SK-MEL-5 (cell line): ENCODE measurements at regions not wholly inside any gene's neighbourhood (a gene's known extent, or its start where the extent isn't known, plus 50 kb on each side); places are given as distances from the start of the nearest gene placed in this dataset.

ENCODE experiments used
- DNase-seq: peaks from one replicate; pipeline ENCODE4 v3.0.0-alpha.2; 2016; ENCODE audit warnings: low read depth, low spot score
- in situ Hi-C: cut with HindIII; loops from 2 replicates; pipeline ENCODE4 v1.10.0; 2016; ENCODE audit warnings: low sequenced_read_pairs, high pct_unique_total_duplicates, low pct_unique_long_range_greater_than_20kb

DNA sequence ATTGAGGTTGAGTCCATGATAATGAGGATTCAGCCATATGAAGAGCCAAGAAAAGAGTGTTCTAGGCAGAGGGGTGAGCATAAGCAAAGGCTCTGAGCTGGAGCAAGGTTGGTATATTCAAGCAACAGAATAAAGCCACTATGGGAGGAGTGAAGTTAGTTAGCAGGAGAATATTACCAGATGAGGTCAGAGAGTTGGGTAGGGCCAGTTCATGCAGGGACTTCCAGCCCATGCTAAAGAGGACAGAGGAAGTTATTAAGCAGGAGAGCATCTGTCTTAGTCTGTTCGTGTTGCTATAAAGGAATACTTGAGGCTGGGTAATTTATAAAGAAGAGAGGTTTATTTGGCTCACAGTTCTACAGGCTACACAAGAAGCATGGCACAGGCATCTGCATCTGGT is 57.1 kb upstream of the ATG10 start:
- in situ Hi-C loops = no loop called here
- DNase-seq = no peak

DNA sequence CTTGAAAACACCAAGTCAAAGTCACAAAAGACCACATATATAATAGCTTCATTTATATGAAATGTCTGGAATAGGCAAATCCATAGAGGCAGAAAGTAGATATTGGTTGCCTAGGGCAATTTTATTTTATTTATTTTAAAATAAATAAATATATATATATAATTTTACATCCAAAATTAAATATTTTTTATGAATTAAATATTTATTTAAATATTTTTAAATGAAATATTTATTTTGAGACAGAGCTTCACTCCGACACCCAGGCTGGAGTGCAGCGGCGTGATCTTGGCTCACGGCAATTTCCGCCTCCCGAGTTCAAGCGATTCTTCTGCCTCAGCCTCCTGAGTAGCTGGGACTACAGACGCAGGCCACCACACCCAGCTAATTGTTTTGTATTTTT is 58.9 kb upstream of the ATG10 start:
- in situ Hi-C loops = no loop called here
- no peak for DNase-seq

DNA sequence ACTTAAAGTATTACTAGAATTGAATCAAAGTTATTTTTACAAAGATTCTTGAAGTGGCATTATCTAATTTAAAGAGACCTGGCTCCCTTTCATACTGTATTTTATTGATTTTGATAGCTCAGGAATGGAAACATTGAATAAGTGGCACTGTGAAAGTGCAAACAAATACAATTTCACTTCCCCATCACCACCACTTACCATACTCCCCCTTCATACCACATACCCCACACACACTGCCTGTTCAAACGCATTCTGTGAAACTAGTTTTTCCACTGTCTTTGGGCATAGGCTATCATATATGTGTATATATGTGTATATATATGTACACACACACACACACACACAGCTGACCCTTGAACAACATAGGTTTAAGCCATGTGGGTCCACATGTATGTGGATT is 62.1 kb upstream of the ATG10 start:
- in situ Hi-C loops = no loop called here
- no peak for DNase-seq

DNA sequence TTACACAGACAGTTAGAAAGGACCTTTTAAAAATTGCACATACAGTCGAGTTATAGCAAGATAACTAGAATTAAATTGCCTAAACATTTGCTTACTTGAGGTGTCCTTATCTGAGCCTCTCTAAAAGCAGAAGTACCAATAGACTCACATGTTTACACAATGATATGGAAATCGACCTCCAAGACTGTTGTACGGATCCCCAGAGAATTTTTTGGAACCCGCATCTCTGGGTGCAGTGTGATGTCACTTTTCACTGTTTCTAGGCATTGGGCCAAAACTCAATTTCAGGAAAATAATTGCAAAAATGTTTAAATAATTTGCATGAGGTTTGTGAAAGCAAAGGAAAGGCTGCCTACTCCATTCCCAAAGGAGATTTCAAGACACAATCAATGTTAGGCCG is 63.1 kb upstream of the ATG10 start:
- DNase-seq = no peak
- in situ Hi-C loops = no loop called here

DNA sequence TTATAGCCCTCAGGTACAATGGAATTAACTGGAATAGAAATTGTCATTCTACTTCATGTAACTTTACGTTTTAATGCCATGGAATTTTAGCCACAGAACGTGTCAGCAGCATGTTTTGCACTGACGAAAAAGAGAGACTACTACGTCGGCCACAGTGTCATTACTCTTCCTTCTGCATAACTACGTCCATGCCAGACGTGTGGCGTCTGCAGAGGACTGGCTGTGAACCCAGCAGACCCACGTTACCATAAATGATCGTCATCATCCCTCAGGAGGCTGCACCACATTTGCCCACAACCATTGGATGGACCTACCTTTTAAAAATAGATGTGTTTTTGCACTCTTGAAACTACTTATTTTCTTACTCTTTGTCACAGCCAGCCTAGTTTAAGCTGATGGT is 63.8 kb upstream of the ATG10 start:
- DNase-seq = no peak
- in situ Hi-C loops = no loop called here

DNA sequence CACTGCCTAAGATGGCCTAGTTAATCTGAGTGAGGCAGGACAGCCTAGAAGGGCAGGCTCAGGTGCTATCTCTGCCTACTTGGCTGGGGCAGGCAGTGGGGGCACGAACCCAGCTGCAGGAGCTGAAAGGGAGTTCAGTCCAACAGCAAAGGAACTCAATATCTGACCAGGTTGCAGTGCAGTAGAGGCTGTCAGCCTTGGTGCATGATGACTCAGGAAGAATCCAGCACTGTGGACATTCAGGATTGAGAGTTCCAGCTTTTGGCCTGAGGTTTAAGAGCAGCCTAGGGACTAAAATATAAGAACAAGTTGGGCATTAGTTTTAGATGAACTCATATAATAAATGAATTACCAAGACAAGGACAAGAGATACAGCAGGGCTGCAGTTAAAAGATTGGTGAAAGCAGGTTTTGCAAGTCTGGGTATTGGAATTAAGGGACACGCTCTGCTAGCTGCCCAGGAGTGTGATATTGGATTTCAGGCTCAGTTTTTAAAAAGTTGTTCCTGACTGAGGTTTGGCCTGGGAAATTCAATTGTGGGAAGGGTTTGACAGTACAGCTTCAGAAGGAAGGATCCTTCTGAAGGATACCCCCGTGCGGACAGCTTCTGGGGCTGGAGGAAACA is 64.7 kb upstream of the ATG10 start:
- in situ Hi-C loops = no loop called here

DNA sequence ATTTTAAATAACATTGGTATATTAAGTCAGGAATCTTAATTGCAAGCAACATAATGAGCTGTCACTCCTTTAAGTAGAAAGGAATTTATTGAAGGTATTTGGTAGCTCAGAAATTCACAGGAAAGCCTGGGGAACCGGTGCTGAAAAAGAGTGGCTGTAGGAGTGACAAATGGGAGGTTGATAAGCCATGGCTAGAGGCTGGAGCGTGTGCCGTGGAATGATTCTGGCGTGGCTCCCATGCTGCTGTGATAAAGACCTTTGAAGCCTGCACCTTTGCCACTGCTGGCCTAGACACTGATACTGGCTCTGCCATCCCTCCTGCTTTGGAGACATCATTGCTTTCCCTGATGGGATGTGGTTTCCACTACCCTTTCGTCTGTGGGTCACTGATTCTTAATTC is 65.7 kb upstream of the ATG10 start:
- in situ Hi-C loops = no loop called here

More for the DNA sequence above, 64.7 kb upstream of the ATG10 start:
- no peak for DNase-seq

DNA sequence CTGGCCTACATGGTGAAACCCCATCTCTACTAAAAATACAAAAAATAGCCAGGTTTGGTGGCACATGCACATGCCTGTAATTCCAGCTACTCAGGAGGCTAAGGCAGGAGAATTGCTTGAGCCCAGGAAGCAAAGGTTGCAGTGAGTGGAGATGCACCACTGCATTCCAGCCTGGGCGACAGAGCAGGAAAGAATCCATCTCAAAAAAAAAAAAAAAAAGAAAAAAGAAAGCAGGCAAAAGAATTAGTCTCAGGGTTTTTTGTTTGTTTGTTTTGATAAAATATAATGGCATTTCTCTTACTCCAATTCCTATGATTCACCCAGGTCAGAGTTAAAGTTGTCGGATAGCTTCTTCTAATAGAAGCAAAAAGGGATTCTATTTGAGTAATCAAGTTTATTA is 67.0 kb upstream of the ATG10 start:
- no peak for DNase-seq
- in situ Hi-C loops = no loop called here

More for the DNA sequence above, 65.7 kb upstream of the ATG10 start:
- DNase-seq = no peak

DNA sequence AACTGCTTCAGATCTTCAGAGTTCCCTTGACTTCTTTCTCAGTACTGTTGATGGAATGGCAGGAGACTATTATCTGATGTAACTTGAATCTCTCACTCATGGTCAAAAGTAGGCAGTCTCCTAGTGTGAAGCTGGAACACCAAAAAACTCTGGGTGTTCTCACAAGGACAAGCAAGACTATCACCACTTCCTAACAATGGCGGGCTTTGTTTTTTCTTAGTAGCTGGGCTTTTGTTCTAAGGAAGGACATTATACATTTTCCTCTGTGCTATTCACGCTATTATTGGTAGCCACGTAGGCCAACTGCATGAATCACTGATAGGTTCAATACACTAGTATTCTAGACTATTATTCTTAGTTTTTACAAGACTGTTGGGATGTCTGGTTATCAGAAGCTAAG is 67.7 kb upstream of the ATG10 start:
- in situ Hi-C loops = no loop called here
- peak; percentile 67 for DNase-seq

DNA sequence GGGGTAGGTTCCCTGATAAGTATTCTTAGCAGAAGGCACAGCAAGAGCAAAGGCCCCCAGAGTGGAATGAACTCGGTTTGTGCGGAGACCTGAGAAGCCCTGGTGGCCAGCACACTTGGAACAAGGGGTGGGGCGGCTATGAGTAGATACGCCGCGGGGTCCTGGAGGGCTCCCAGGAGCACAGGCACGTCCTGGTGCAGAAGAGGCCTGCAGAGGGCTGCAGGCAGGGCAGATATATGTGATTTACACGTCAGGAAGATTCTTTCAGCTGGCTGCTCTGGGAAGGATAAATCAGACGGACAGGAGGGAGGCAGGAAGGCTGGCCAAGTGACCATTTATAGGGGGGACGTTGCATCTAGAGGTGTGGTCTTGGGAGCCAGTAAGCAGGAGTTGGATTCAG is 70.2 kb upstream of the ATG10 start:
- in situ Hi-C loops = no loop called here
- no peak for DNase-seq

DNA sequence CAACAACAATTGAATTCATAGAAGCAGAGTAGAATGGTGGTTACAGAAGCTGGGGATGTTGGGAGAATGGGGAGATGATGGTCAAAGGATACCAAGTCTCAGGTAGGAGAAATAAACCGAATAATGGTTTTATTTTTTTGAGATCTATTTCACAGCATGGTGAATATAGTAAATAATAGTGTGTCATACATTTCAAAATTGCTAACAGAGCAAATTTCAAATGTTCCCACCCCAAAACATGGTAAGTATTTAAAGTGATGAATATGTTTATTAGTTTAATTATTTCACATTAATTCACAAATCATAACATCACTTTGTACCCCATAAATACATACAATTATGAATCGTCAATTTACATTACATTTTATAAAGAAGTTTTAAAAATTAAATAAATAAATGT is 72.7 kb upstream of the ATG10 start:
- no peak for DNase-seq
- in situ Hi-C loops = no loop called here

DNA sequence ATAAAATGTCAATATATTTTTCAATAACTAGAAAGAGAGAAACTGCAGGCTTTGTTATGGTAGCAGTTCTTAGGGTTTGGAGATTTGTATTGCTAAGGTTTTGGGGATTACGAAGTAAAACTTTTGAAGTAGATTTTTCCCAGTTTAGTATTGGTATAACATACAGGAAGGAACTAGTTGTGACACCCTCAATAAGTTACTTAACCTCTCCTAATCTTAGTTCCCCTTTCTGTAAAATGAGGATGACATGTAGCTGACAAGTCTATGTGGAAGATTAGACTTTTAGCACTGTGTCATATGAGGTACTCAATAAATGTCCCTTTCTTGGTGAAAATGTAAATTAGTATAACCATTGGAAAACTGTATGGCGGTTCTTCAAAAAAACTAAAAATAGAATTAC is 73.4 kb upstream of the ATG10 start:
- DNase-seq = no peak
- in situ Hi-C loops = no loop called here

DNA sequence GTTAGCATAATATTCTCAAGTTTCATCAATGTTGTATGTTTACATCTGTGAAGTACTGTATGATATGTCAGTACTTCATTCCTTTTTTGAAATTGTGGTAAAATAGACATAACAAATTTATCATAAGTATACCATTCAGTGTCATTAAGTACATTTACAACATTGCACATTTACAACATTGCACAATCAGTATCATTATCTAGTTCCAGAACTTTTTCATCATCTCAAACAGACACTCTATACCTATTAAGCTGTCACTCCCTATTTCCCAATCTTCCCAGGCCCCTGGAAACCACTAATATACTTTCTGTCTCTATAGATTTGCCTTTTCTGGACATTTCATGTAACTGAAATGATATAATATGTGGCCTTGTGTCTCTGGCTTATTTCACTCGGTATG is 75.1 kb upstream of the ATG10 start:
- DNase-seq = no peak
- in situ Hi-C loops = no loop called here

DNA sequence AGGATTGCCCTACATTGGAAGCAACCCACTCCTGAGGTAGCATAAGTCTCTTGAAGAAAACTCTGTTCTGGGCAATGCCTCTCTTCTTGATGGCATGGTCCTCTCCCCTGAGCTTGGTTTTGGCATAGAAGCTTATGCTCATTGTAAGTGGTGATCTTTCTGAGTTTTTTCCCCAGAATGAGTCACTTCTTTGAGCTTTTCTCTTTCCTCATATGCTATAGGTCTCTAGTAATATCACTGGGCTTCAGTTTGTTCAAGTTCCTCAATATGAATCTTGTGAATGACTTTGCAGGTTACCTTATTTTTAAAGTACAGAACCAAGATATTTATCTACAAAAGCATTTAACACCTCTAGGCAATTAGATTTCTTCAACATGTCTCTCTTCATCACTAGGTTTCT is 76.5 kb upstream of the ATG10 start:
- no peak for DNase-seq
- in situ Hi-C loops = no loop called here

DNA sequence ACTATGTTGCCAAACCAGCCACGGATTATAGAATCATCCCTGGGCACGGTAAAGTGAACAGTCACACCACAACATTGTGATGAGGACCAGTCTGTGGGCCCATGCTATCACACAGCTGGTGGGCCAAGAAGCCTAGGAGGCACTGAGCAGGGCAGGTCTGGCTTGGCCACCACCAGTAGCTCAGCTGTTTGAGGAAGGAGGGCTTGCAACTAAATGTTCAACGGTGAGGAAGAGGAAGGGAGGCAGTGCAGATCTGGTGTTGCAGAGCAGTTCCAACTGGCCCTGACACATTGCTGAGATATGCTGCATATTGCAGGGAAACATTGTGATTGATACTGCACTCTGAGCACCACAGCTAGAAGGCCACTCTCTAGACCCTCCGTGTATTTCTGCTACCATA is 77.9 kb upstream of the ATG10 start:
- DNase-seq = no peak
- in situ Hi-C loops = no loop called here

DNA sequence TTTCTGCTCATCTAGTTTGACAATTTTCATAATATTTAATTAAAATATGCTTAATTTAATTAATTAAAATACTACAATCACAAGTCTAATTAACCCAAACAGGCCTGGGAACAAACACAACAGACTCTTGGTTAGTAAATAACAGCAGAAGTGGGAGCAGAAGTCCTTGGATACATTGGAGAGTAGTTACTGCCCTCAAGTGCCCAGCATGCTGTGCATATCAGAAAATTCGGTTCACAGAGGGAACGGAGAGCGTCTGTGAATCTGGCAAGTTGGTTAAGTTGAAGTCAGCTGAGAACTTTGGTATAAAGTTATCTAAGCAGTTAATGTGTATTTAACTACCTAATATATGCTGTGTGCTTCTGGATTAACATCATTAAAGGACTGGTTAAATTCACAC is 87.0 kb upstream of the ATG10 start:
- in situ Hi-C loops = no loop called here
- DNase-seq = no peak

DNA sequence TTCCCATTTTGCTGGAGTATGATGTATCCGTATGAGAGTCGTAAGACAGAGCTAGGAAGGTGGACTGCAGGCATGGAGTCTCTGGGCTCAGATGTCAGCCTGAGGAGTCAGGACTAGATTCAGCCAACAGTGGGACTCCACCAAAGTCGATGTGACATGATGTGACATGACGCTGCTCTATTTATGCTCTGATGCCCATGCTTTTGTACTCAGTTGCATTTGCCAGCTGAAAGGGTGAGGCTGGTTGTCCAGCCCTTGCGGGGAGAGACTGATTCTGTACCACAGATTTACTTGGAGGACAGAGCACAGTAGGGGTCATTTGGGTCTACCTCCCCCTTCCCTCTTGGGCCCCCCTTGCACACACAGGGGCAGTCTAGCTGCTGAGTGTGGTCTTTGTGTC is 88.5 kb upstream of the ATG10 start:
- in situ Hi-C loops = no loop called here

DNA sequence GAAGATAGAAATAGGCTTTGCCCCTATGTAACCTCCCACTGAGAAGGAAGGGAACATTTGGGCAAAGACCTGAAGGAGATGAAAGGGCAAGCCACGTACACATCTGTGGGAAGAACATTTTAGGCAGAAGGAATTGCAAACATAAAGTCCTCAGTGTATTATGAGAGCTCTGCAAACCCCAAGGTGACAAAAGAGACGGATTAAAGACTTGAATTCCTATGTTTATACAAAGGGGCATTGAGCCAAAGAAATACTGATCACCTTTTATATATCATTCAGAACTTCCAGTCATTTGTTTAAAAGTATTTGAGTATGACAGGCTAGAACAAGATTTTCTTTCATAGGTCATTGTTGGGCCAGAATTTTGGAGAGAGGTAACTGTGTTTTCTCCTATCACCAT is 90.2 kb upstream of the ATG10 start:
- peak; percentile 5 for DNase-seq
- in situ Hi-C loops = no loop called here

More for the DNA sequence above, 88.5 kb upstream of the ATG10 start:
- DNase-seq = no peak

DNA sequence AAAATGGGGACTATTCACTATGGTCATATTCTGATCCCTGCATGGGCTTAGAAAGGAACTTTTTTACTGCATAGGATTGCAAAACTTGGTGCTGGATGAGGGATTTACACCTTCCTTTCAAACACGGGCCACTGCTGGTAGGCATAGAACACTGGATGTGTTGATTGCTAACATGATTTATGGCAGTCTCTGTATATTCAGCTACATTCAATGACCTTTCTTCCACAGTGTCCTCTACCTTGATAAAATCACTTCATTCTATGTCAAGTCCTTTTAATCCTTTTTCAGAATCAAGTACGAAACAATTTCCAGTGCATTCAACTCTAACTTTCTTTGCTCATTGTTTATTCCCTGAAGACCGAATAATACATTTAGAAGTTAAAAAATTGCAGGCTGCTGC is 91.9 kb upstream of the ATG10 start:
- in situ Hi-C loops = no loop called here
- no peak for DNase-seq

DNA sequence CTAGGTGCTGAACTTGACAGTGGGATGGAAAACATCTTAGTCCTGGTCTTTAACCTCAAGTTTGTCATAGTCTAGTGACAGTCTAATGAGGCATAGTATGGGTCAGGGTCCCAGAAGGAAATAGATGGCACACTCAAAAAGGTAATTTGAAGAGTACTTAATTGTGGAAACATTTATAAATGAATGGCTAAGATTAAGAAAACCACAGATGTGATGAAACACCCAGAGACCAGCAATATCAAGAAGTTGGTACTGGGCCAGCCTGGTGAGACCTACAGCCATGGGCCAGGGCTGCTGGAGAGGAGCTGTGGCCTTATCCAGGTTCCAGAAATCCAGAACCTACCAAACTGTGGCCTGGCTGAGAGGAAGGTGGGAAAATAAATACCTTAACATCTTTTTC is 93.5 kb upstream of the ATG10 start:
- DNase-seq = no peak
- in situ Hi-C loops = no loop called here
